ENCODE measurements at regions not wholly inside any gene's neighbourhood (a gene's known extent, or its start where the extent isn't known, plus 50 kb on each side); places are given as distances from the start of the nearest gene placed in this dataset.
A peak's percentile ranks its signal among the peaks of the same experiment; 100 is the strongest.

DNA sequence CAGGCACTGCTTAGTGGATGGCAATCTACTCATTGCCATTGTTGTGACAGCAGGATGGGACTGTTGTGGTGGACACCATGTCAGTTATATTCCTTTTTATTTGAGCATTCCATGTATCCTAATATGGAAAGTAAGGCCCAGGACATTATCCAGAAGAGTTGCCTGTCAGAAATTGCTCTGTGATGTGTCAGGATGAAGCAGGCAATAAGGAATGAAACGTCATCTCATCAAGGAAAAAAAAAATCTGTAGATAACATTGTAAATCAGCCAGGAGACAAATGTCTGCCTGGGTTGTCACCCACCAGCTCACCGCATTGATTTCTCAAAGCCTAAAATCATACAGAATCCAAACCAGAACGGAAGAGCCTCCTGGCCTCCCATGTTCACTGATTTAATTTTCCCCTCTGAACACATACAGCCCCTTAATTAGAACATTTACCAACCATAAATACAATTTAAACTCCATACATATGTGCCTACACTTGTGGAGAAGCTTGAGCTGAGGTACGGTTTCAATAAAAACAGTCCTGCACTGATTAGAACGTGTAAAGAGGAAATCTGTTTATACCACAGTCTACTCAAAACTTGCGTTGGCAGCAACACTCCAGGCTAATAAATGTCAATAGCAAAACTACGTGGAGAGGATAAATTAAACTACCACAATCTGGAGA is 73.9 kb downstream of the FOXD1 start:
- peak; percentile 86 for DNase-seq (ENCODE audit: low spot score)

GRCh38 chr5:73373814-73374510 is 74.6 kb downstream of the FOXD1 start:
- no peak for DNase-seq (ENCODE audit: low spot score)

DNA sequence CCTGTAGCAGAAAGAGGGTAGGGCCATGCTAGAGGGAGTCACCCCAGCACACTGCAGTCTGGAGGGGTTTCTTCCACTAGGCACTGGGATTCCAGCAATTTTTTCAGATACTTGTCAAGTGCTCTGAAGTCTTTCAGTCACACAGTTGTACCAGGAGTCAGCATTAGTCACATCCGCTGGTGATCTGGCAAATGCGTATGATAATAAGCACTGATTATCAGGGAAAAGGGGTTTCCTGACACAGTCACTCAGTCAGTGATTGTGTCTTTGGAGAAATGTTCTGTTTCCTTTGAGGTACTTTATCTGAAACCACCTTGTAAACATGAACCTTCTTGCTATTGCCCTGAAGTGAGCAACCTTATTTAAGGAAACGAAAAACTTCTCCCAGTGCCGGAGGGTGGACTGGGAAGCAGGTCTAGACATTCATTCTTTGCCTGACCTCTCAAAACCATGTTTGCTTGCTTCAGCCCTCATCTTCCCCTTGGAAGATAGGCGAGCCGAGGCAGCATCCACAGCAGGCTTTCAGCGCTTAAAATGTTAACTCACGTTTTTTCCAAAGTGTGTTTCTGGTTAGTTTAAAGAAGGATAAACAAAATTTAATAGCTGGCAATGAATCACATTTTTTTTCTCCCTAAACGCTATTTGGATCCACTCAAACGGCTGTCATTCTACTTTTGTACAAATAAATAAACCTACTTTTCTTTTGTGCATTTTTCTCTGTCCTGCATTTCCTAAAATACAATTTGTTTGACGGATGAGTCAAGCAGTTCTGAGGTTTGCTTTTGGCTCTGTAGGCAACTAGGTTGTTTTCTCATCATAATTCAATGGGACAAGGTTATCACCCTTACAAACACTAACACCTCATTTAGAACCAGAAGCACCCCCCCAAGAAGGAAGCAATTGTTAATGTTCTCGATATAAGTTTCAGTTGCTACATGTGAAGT is 77.7 kb downstream of the FOXD1 start:
- DNase-seq (ENCODE audit: low spot score), result peak; percentile 98

- DNase-seq (ENCODE audit: low spot score), result peak; percentile 51
Observed at GRCh38 chr5:73370095-73370494, 78.5 kb downstream of the FOXD1 start.

GRCh38 chr5:73369278-73369677 is 79.3 kb downstream of the FOXD1 start:
- DNase-seq (ENCODE audit: low spot score), result peak; percentile 30

DNA sequence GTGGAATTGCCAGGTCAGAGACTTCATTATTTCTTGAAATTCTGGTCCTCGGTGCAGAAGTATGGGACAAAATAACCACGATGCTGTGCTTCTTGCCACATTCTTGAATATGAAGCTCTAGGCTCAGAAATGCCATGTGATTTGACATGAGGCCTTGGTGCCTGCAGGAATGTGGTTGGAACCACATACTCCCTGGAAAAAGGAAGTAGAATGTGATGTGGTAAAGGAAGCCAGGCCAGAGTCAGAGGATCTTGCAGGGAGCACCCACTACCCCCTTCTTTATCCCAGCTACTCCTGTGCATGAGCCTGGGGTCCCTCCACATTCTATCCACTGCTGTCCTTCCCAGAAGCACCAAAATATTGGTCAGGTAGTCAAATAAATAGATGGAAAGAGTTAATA is 80.9 kb downstream of the FOXD1 start:
- DNase-seq (ENCODE audit: low spot score), result peak; percentile 69

GRCh38 chr5:73365990-73366667 is 82.4 kb downstream of the FOXD1 start:
- DNase-seq (ENCODE audit: low spot score), result no peak

DNA sequence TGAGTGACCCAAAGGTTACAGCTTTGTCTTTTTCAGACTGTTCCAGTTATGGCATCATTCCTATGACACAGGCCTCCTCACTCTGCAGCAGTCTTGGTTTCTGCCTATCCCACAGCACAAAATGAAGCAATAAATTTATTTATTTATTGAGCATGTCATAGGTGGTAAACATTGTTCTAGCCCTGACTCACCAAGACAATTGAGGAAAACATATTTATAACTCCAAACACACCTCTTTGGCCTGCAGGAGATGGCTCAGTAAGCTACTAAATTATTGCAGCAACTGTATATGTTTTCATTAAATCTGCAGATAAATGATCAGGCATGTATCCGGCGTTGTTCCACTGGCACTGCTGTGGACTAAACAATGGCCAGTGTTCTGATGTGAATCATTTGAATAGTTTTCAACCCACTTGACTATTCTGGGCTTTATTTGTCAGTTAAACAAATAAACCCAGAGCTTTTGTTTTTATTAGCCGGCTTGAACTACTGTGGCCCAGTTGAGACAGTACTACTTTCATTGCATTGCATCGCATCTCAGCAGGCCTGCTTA is 83.2 kb downstream of the FOXD1 start:
- peak; percentile 22 for DNase-seq (ENCODE audit: low spot score)

DNA sequence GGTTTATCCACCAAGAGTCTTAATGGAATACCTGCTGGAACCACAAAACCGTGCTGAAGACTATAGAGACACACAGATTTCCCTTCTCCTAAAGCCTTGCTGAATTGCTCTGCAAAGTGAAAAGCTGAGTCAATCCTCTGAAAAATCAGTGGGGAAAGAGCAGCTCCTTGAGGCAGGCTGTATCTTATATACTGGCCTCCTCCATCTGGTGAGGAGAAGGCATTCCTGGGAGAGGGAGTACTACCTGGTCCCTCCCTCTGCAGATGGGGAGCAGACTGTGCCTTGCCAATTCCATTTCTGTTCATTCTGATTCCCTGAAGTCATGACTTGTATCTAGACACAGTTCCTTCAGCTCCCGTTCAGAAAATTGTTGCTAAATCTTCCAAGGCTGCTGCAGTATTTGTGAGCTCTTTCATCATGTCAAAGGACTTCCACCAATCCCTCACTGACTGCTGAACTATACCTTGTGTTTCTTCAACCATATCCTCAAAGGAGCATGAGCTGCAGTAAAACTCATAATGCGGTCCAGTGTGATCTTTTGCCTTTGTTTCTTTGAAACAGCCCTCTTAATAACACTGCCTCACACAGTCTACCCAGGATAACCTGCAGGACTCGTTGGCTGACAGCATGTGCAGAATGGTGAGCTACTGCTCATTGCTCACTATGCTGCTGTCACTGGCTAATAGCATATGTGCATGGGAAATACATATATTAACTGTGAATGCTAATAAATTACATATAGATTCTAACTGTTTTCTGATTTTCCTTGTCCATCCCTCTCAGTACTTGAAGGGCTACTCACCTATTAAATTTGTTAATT is 84.5 kb downstream of the FOXD1 start:
- DNase-seq (ENCODE audit: low spot score), result no peak

DNA sequence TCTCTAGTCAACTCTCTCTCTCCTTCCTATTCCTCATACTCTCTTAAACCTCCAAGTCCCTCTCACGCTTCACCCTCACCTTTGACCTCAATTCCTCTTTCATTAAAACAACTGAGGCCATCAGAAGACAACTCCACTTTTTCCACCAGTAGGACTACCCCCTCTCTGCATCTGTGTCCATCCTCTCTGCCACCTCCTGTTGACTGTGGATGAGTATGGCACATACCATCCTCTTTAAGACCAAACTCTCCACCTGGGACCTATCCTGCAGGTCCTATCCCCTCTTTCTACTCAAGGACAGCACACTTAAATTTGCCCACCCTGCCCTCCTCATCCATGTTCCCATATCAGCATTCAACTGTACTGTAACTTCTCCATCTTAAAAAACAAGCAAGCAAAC is 89.2 kb downstream of the FOXD1 start:
- DNase-seq (ENCODE audit: low spot score), result no peak

DNA sequence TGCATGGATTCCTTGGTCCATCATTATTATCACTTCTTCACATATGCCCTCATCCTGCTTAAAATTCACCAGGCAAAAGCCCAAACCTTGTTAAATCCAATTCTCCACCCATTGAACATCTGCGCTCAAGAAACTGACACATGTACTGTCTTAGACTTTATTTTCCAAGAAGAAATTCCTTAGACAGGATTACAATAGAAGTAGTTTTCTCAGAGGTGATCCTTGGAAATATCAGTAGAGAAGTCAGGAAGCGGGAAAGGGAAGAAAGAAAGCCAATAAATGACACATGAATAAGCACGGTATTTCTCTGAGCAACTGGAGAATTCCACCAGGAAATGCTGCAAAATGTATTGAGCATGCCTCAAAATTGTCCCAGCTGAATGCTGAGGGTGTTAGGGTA is 90.2 kb downstream of the FOXD1 start:
- peak; percentile 28 for DNase-seq (ENCODE audit: low spot score)

GRCh38 chr5:73357576-73357975 is 91.0 kb downstream of the FOXD1 start:
- no peak for DNase-seq (ENCODE audit: low spot score)

GRCh38 chr5:73355108-73355507 is 93.5 kb downstream of the FOXD1 start:
- DNase-seq (ENCODE audit: low spot score), result no peak

GRCh38 chr5:73354406-73354805 is 94.2 kb downstream of the FOXD1 start:
- DNase-seq (ENCODE audit: low spot score), result no peak

- no peak for DNase-seq (ENCODE audit: low spot score)
Observed at GRCh38 chr5:73352649-73353230, 95.8 kb downstream of the FOXD1 start.

- DNase-seq (ENCODE audit: low spot score), result no peak
Observed at GRCh38 chr5:73352243-73352642, 96.3 kb downstream of the FOXD1 start.

DNA sequence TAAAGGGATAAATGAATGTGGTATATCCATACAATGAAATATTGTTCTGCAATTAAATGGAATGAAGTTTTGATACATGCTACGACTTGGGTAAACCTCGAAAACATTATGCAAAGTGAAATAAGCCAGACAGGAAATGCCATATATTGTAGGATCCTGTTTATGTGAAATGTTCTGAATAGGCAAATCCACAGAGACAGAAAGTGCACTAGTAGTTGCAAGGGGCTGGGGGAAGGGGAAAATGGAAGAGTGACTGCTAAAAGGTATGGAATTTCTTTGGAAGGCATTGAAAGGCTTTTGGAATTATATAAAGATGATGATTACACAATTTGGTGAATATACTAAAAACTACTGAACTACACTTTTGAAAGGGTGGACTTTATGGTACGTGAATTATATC is 97.0 kb downstream of the FOXD1 start:
- no peak for DNase-seq (ENCODE audit: low spot score)

GRCh38 chr5:73346878-73347408 is 101.6 kb downstream of the FOXD1 start:
- DNase-seq (ENCODE audit: low spot score), result no peak

GRCh38 chr5:73344835-73345234 is 103.7 kb downstream of the FOXD1 start:
- DNase-seq (ENCODE audit: low spot score), result no peak

DNA sequence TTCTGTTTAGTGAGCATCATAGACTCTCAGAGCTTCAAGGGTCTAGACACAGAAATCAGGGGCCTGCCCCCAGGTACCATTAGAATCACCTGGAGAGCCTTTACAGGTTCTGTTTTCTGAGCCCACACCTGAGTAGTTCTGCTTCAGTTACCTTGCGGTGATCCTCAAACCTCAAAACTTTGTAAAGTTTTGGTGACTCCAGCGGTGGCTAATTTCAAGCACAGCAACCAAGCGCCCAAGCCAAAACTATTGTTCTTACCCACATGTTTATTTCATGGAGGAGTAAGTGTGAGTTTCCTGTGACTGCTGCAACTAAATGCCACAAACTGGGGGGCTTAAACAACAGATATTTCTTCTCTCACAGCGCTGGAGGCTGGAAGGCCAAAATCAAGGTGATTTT is 108.9 kb downstream of the FOXD1 start:
- DNase-seq (ENCODE audit: low spot score), result no peak

All from kidney tubule cell (primary cell).